Erythroblast (primary cell): ENCODE measurements at regions not wholly inside any gene's neighbourhood (a gene's known extent, or its start where the extent isn't known, plus 50 kb on each side); places are given as distances from the start of the nearest gene placed in this dataset.
"Not testable (repeated sequence)": the region's sequence is repeated elsewhere in the genome, so short reads cannot be mapped to it uniquely, and the experiment has no call there.

ENCODE experiments used
- GATA1 ChIP-seq: IDR thresholded peaks from 2 replicates; pipeline ENCODE4 v1.6.1; 2011; ENCODE audit warnings: low read depth, mild to moderate bottlenecking, control low read depth, low read length, moderate library complexity
- POLR2A ChIP-seq: IDR thresholded peaks from 2 replicates; pipeline ENCODE4 v1.6.1; 2011; ENCODE audit warnings: mild to moderate bottlenecking, low read length

- TF ChIP-seq POLR2A, GATA1: not testable (repeated sequence)
These were observed 2137.8 kb upstream of the DEFB115 start for GRCh38 chr20:29119684-29120083.
